Caco-2 (cell line): ENCODE measurements at regions not wholly inside any gene's neighbourhood (a gene's known extent, or its start where the extent isn't known, plus 50 kb on each side); places are given as distances from the start of the nearest gene placed in this dataset.

Experiments
- BruUV-seq: library from RNA; stranded (reverse); fragments of 400-500 nt; replicated peaks from 2 replicates; lab custom pipeline; 2021; lab: Mats Ljungman, UMichigan
- CTCF ChIA-PET: fragments of 300-600 bp; sonication (Branson Sonifier 250); formaldehyde crosslinking; loops from one replicate; lab custom pipeline; 2022; ENCODE audit warnings: antibody characterized with exemption; lab: Charles Lee
- POLR2A ChIA-PET: fragments of 300-600 bp; sonication (Branson Sonifier 250); formaldehyde crosslinking; loops from one replicate; lab custom pipeline; 2022; ENCODE audit warnings: antibody characterized with exemption; lab: Charles Lee
- DNase-seq, 2 experiments: peaks; one replicate each; pipeline versions ENCODE4 v3.0.0 to v3.0.0-alpha.2; 2020 to 2022
- H3K27me3 ChIP-seq: replicated peaks from 2 replicates; pipeline ENCODE4 v1.6.0; 2011; ENCODE audit warnings: low read length; ENCODE audit not compliant: control insufficient read depth, insufficient read depth
- H3K36me3 ChIP-seq: 2 replicates; pipeline ENCODE4 v1.5.1; 2011; ENCODE audit warnings: low read length; ENCODE audit not compliant: control insufficient read depth, insufficient read depth
- H3K4me1 ChIP-seq: fragments of 250-450 bp; sonication (Bioruptor Pico); 2 replicates; pipeline ENCODE4 v1.5.1; 2020; ENCODE audit warnings: mild to moderate bottlenecking
- H3K4me3 ChIP-seq: 2 replicates; pipeline ENCODE4 v1.5.1; 2011; ENCODE audit warnings: low read depth, mild to moderate bottlenecking, control low read depth, low read length
- H3K9me3 ChIP-seq: fragments of 250-450 bp; sonication (Bioruptor Pico); 2 replicates; pipeline ENCODE4 v1.5.1; 2020; ENCODE audit warnings: mild to moderate bottlenecking, moderate library complexity
- H3K27ac Mint-ChIP-seq: one replicate; pipeline ENCODE4 v1.8.0; 2022; ENCODE audit warnings: mixed read lengths; ENCODE audit not compliant: unreplicated experiment
- H3K27me3 Mint-ChIP-seq: one replicate; pipeline ENCODE4 v1.8.0; 2022; ENCODE audit warnings: mixed read lengths; ENCODE audit not compliant: insufficient read depth, unreplicated experiment
- H3K36me3 Mint-ChIP-seq: one replicate; pipeline ENCODE4 v1.8.0; 2022; ENCODE audit warnings: mild to moderate bottlenecking, mixed read lengths; ENCODE audit not compliant: insufficient read depth, unreplicated experiment
- H3K4me1 Mint-ChIP-seq: one replicate; pipeline ENCODE4 v1.8.0; 2022; ENCODE audit warnings: low read depth, mixed read lengths; ENCODE audit not compliant: unreplicated experiment
- H3K4me3 Mint-ChIP-seq: one replicate; pipeline ENCODE4 v1.8.0; 2022; ENCODE audit warnings: mild to moderate bottlenecking, moderate library complexity, mixed read lengths; ENCODE audit not compliant: unreplicated experiment
- H3K9me3 Mint-ChIP-seq: one replicate; pipeline ENCODE4 v1.8.0; 2022; ENCODE audit warnings: mixed read lengths; ENCODE audit not compliant: unreplicated experiment
- intact Hi-C: fragments of 100-400 bp; cut with micrococcal nuclease; formaldehyde crosslinking; loops from one replicate; pipeline ENCODE4 v1.10.0; 2022; ENCODE audit not compliant: unreplicated experiment
- TF ChIP-seq, protein P1 (sequence below), 2 experiments: fragments of 200-600 bp in 1 of 2; IDR thresholded peaks; 1 replicate in 1 of 2; 2 replicates in 1 of 2; pipeline versions ENCODE4 v1.5.1 to v1.8.0; 2011 to 2022; ENCODE audit warnings: antibody characterized with exemption in 1 of 2, control low read depth in 1 of 2, inconsistent platforms in 1 of 2, low read depth in 1 of 2, low read length in 1 of 2, mild to moderate bottlenecking in 1 of 2, moderate library complexity in 1 of 2; ENCODE audit not compliant: insufficient read depth in 1 of 2, severe bottlenecking in 1 of 2, unreplicated experiment in 1 of 2

GRCh38 chr21:43269440-43269839 is 100.6 kb downstream of the CRYAA start:
- H3K9me3 ChIP-seq: no peaks in the 10 kb centered on the region
- H3K9me3 Mint-ChIP-seq: no peaks in the 10 kb centered on the region
- no peaks in the 10 kb centered on the region for H3K27me3 ChIP-seq
- TF ChIP-seq, protein P1, sequence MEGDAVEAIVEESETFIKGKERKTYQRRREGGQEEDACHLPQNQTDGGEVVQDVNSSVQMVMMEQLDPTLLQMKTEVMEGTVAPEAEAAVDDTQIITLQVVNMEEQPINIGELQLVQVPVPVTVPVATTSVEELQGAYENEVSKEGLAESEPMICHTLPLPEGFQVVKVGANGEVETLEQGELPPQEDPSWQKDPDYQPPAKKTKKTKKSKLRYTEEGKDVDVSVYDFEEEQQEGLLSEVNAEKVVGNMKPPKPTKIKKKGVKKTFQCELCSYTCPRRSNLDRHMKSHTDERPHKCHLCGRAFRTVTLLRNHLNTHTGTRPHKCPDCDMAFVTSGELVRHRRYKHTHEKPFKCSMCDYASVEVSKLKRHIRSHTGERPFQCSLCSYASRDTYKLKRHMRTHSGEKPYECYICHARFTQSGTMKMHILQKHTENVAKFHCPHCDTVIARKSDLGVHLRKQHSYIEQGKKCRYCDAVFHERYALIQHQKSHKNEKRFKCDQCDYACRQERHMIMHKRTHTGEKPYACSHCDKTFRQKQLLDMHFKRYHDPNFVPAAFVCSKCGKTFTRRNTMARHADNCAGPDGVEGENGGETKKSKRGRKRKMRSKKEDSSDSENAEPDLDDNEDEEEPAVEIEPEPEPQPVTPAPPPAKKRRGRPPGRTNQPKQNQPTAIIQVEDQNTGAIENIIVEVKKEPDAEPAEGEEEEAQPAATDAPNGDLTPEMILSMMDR (IDR thresholded peaks at IDR 0.05; ENCODE audit: insufficient read depth in 1 of 2, low read depth in 1 of 2, low read length in 1 of 2, severe bottlenecking in 1 of 2, unreplicated experiment in 1 of 2): peak; percentile 10 to 23
- peaks cover 5% of the 10 kb centered on the region for H3K4me1 Mint-ChIP-seq
- no peak overlapping the region for H3K4me3 Mint-ChIP-seq
- H3K4me3 ChIP-seq: no peak overlapping the region
- no peaks in the 10 kb centered on the region for H3K27me3 Mint-ChIP-seq
- no peaks in the 10 kb centered on the region for H3K36me3 Mint-ChIP-seq
- CTCF ChIA-PET: no interaction called here
- POLR2A ChIA-PET: no interaction called here
- peaks cover 20% of the 10 kb centered on the region for H3K4me1 ChIP-seq
- H3K36me3 ChIP-seq: no peaks in the 10 kb centered on the region
- no peak for DNase-seq
- BruUV-seq: no TSS peak
- intact Hi-C loops: no loop called here
- no peak overlapping the region for H3K27ac Mint-ChIP-seq

GRCh38 chr21:43268804-43269186 is 100.0 kb downstream of the CRYAA start:
- Histone ChIP-seq H3K4me3 (no peak overlapping the region), H3K4me1 (peaks cover 16% of the 10 kb centered on the region), H3K27me3 (no peaks in the 10 kb centered on the region), H3K36me3 (no peaks in the 10 kb centered on the region), H3K9me3 (no peaks in the 10 kb centered on the region)
- no TSS peak for BruUV-seq
- TF ChIP-seq, protein P1 (IDR thresholded peaks at IDR 0.05; ENCODE audit: insufficient read depth in 1 of 2, low read depth in 1 of 2, low read length in 1 of 2, severe bottlenecking in 1 of 2, unreplicated experiment in 1 of 2): no peak
- Mint-ChIP-seq H3K4me3 (no peak overlapping the region), H3K36me3 (no peaks in the 10 kb centered on the region), H3K4me1 (no peaks in the 10 kb centered on the region), H3K27me3 (no peaks in the 10 kb centered on the region), H3K9me3 (no peaks in the 10 kb centered on the region), H3K27ac (no peak overlapping the region)
- ChIA-PET POLR2A (no interaction called here), CTCF (no interaction called here)
- intact Hi-C loops: no loop called here
- no peak for DNase-seq

DNA sequence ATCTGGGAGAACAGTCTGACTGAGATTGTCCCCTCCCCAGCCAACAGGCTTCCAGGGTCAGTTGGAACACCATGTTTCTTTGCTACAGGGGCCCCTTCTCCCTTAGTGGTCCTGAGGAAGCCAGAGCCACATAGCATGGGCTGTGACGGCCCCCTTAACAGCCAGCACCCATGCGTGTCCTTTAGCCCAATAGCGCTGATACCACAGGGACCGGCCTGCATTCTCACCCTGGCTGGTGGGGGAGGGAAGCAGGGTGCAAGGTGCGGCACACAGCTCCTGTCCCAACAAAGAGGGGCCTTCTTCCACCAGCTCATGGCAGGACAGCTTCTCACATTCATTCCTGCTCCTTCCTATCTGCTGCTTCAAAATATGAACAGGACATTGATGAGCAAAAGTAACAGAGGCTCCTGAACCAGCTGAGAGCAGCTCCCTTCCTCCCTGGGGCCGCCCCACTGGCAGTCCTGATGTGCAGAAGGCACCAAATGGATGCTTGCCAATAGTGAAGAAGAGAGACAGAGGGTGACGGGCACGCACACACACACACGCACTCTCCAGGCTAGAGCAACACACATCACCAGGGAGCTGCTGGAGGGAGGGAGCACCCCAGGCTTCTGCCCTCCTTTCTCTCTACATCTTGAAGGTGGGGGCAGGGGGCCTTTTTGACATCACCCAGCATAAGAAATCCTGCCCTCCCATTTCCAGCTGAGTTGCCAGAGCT is 99.4 kb downstream of the CRYAA start:
- H3K36me3 Mint-ChIP-seq: no peaks in the 10 kb centered on the region
- H3K36me3 ChIP-seq: no peaks in the 10 kb centered on the region
- no peak overlapping the region for H3K27ac Mint-ChIP-seq
- CTCF ChIA-PET: interaction anchor here (0.6 kb wide), 1 partner anchor 76 kb away, joined by 7 read pairs; no protein-coding TSS in a partner anchor
- intact Hi-C loops: no loop called here
- no peaks in the 10 kb centered on the region for H3K27me3 ChIP-seq
- H3K9me3 Mint-ChIP-seq: no peaks in the 10 kb centered on the region
- no peak overlapping the region for H3K4me3 ChIP-seq
- H3K27me3 Mint-ChIP-seq: no peaks in the 10 kb centered on the region
- peaks cover 11% of the 10 kb centered on the region for H3K4me1 ChIP-seq
- POLR2A ChIA-PET: no interaction called here
- no peak for DNase-seq
- H3K4me3 Mint-ChIP-seq: no peak overlapping the region
- H3K4me1 Mint-ChIP-seq: no peaks in the 10 kb centered on the region
- BruUV-seq: no TSS peak
- H3K9me3 ChIP-seq: no peaks in the 10 kb centered on the region
- TF ChIP-seq, protein P1 (IDR thresholded peaks at IDR 0.05; ENCODE audit: insufficient read depth in 1 of 2, low read depth in 1 of 2, low read length in 1 of 2, severe bottlenecking in 1 of 2, unreplicated experiment in 1 of 2): no peak
